Amygdala (tissue), 56 donors: ENCODE measurements at regions not wholly inside any gene's neighbourhood (a gene's known extent, or its start where the extent isn't known, plus 50 kb on each side); places are given as distances from the start of the nearest gene placed in this dataset.
"Not testable (repeated sequence)": the region's sequence is repeated elsewhere in the genome, so short reads cannot be mapped to it uniquely, and the experiment has no call there.

Experiments used
- DNase-seq, 56 donors: peaks; one replicate each; lab custom pipeline; 2025; lab: John Stamatoyannopoulos, UW

DNA sequence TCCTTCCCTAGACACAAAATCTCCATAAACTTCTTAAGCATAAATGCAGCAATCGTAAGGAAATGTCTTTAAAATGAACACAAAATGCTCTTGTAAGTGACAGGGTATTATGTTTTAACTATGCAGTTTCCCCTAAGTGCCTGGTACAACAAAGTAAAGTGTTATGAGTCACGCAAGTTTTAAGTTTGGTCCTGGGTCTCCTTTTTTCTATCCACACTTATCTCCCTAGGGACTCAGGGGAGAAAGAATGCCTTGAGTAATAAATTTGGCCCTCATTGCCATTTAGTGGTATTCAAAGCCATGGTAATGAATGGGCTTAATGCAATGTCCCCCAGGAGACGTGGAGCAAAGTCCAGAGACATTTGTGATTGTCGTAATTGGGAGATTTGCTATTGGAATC is 149.1 kb downstream of the MAGEB17 start:
- no peak for DNase-seq

GRCh38 chrX:16319929-16320328 is 152.6 kb downstream of the MAGEB17 start:
- DNase-seq: no peak

- DNase-seq: no peak
These were observed 153.6 kb downstream of the MAGEB17 start for GRCh38 chrX:16320765-16321355.

- DNase-seq: no peak
These were observed 166.2 kb downstream of the MAGEB17 start for GRCh38 chrX:16333453-16333852.

DNA sequence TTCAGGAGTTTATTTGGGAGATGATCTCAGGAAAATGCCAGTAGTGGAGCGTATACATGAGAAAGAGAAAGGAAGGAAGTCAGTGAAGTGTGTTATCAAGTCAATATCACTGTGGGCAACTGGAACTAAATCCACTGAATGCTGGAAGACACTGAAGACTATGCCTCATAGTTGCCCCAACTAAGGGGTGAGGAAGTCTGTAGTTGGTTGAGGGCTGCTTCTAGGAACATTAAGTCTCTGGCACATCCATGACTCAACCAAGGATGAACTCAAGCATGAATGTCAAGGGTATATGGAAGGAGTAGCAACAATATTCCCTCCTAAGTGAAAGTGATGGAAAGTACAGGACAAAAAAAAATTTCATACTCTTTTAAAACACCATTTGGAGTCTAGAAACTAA is 167.9 kb downstream of the MAGEB17 start:
- DNase-seq: no peak

DNA sequence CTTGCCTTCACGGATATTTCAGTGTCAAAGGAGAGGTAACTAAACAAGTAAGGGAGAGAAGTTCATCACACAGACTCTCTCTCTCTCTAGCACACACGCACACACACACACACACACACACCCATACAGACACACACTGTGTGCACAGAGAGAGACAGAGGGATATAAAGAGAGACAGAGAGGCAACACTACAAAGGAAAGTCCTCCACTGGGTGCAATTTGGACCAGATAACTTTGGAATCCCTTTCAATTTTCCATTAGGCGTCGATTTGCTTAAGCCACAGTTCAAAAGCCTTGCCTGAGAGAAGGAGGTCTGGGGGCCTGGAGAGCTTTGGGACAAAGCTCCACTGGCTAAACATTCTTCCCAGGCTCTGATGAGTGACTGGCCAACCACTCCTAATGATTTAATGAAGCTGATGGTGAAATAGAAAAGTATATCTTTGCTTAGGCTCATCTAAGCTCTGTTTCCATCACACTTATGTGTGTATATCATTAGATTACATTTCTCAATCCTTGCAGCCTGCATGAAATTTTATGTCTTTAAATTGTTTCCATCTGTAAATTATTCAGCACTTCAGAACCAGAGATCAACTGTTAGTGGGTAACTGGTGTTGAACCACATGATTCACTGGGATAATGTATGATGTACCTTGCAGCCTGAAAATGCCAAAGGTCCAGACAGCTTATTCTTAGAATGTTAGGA is 180.8 kb downstream of the MAGEB17 start:
- DNase-seq: no peak

GRCh38 chrX:16357902-16358301 is 190.6 kb downstream of the MAGEB17 start:
- DNase-seq: no peak

DNA sequence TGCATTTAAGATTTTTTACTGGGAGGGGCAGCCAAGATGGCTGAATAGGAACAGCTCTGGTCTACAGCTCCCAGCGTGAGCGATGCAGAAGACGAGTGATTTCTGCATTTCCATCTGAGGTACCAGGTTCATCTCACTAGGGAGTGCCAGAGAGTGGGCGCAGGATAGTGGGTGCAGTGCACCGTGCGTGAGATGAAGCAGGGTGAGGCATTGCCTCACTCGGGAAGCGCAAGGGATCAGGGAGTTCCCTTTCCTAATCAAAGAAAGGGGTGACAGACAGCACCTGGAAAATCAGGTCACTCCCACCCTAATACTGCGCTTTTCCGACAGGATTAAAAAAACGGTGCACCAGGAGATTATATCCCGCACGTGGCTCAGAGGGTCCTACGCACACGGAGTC is 192.8 kb downstream of the MAGEB17 start:
- DNase-seq: not testable (repeated sequence)

GRCh38 chrX:16368696-16369095 is 201.4 kb downstream of the MAGEB17 start:
- no peak for DNase-seq

GRCh38 chrX:16376056-16376455 is 208.8 kb downstream of the MAGEB17 start:
- DNase-seq: no peak

GRCh38 chrX:16386126-16386525 is 218.8 kb downstream of the MAGEB17 start:
- DNase-seq: no peak

DNA sequence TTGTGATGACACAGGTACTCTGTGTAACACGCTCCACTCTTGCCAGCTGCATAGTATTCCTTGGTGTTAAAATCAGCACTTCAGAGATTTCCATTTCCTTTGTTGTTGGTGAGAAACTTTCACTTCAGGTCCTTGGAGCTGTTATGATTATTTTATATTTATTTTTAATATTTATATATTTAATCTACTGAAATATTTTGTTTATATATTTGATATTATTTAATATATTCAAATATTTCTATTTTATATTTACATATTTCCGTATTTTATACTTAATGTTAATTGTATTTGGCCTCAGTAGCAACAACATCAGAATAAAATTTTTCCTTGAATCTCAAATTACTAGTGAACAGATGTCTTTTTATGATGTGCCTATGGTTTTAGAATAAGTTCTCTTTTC is 225.3 kb downstream of the MAGEB17 start:
- DNase-seq: no peak

DNA sequence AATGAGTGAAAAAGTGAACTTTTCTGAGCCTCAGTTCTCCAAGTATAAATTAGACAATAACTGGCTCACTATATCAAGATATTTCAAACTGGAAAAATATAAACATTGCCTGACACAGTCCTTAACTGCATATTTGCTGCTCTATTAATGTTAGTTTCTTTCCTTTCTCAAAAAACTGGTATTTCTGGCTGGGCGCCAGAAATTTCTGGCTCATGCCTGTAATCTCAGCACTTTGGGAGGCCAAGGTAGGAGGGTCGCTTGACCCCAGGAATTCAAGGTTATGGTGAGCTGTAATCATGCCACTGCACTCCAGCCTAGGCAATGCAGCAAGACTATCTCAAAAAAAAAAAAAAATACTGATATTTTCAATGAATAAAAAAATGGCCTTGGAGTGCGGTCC is 227.0 kb downstream of the MAGEB17 start:
- DNase-seq: no peak

DNA sequence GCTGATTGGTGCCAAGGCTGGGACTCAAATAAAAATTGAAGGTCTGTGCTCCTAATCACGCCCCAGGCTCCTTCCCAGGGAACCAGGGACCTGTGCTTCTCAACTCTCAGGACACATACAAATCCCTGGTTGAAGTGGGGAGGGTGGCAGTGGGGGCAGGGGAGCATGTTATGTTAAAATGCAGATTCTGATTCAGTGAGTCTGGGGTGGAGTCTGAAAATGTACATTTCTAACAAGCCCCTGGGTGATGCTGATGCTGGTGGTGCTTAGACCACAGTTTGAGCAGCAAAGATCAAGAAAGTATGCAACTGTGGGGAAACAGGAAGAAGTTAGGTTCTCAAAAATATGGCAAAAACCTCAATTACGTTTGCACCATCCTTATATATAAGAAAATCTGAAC is 236.5 kb downstream of the MAGEB17 start:
- DNase-seq: no peak

DNA sequence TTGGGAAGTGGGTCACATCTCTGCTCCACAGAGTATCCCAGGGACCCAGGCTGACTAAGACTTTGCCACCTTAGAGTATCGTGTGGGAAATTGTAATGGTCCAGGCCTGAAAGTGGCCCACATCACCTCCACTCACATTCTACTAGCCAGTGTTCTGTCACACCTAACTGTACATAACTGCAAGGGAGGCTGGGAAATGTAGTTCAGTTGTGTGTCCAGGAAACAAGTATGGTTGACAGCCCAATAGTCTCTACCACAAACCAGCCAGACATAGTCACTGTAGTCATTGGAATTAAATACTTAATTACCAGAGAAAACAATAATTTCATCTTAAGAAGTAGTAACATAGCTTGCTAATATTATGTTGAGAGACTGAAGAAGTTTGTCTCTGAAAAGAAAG is 233.4 kb upstream of the S100G start:
- no peak for DNase-seq

DNA sequence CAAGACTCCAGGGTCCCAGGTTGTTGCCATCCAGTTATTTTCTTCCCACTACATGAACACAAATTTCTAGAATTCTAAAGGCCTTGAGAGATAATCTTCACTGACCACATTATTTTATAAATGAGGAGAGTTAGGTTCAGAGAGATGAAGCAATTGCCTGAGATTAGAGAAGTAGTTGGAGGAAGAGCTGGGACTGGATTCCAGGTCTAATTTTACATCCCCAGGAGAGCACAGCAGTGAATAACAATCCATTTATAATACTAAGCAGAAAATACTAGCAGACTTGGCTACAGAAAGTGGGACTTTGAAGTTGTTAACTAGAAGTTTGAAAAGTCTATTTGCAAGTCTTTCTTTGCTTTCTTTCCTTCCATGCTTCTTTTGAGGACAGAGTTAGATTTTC is 231.3 kb upstream of the S100G start:
- no peak for DNase-seq

DNA sequence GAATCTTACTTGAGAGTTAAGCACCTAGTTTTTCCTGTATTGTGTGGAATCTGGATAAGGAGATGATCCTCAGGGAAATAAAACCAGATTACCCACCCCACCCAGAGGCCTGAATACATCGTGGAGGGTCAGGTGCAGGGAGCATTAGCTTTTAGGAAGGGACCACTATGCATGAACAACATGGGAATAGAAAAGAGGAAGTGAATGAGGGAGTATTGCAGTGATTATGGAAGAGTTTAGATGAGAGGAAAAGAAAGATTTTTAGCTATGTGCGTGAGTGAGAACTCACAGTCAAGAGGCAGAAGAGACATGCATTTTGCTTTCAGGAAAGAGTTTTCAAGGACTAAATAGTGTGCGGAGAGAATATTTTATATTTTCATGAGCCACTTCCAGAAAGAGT is 222.3 kb upstream of the S100G start:
- DNase-seq: no peak

- DNase-seq: no peak
These were observed 220.6 kb upstream of the S100G start for GRCh38 chrX:16429406-16429805.

DNA sequence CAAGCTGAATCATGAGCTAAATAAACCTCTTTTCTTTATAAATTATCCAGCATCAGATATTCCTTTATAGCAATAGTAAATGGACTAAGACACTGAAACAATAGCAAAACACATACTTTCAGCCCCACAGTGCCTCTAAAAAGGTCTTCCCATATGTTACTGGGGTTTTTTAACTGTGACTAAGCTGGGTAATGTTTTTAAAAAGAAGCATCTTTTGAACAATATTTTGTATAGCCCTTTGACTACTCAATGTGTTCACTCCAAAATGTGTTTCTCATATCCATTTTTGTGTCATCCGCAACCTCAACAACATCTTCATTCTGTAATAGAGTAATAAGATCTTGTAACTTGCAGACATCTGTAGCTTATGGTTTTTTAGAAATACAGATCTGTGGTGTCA is 218.7 kb upstream of the S100G start:
- DNase-seq: no peak

DNA sequence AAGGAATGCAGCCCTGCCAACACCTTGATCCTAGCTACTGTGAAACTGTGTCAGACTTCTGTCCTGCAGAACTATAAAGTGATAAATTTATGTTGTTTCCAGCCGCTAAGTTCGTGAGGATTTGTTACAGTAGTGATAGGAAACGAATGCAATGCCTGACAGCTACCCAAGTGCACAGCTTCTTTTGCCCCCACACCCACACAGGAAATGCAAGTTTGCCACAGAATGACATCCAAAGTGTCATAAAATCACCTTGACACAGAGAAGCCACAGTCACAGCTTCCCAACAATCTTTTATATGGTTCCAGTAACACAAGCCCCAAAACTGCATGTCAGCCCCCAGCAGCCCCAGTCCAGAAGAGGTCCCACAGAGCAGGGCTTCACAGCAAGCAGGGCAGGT is 216.9 kb upstream of the S100G start:
- no peak for DNase-seq

GRCh38 chrX:16435399-16435986 is 214.5 kb upstream of the S100G start:
- DNase-seq: no peak
